GM12891 (cell line): ENCODE measurements at regions not wholly inside any gene's neighbourhood (a gene's known extent, or its start where the extent isn't known, plus 50 kb on each side); places are given as distances from the start of the nearest gene placed in this dataset.

ENCODE experiments used
- DNase-seq: peaks from one replicate; pipeline ENCODE4 v3.0.0; 2011; ENCODE audit warnings: low spot score; ENCODE audit not compliant: insufficient read length
- FAIRE-seq: peaks from 2 replicates; lab custom pipeline; 2011; peaks lifted over from hg19 to GRCh38; lab: Jason Lieb, UNC
- PAX5 ChIP-seq: IDR thresholded peaks from 2 replicates; pipeline ENCODE4 v1.6.1; 2011; ENCODE audit warnings: low read length, moderate library complexity, mild to moderate bottlenecking; ENCODE audit not compliant: insufficient read depth, severe bottlenecking
- POLR2A ChIP-seq: IDR thresholded peaks from 2 replicates; pipeline ENCODE4 v1.6.1; 2011; ENCODE audit warnings: low read depth, low read length, control low read depth
- POLR2AphosphoS5 ChIP-seq: IDR thresholded peaks from 2 replicates; pipeline ENCODE4 v1.6.1; 2011; ENCODE audit warnings: low read depth, low read length, control low read depth
- POU2F2 ChIP-seq: IDR thresholded peaks from 2 replicates; pipeline ENCODE4 v1.6.1; 2011; ENCODE audit warnings: low read depth, mild to moderate bottlenecking, control low read depth, low read length, moderate library complexity
- SPI1 ChIP-seq: IDR thresholded peaks from 2 replicates; pipeline ENCODE4 v1.6.1; 2011; ENCODE audit warnings: low read depth, low read length, control low read depth
- TAF1 ChIP-seq: IDR thresholded peaks from 2 replicates; pipeline ENCODE4 v1.6.1; 2011; ENCODE audit warnings: low read depth, low read length, control low read depth

DNA sequence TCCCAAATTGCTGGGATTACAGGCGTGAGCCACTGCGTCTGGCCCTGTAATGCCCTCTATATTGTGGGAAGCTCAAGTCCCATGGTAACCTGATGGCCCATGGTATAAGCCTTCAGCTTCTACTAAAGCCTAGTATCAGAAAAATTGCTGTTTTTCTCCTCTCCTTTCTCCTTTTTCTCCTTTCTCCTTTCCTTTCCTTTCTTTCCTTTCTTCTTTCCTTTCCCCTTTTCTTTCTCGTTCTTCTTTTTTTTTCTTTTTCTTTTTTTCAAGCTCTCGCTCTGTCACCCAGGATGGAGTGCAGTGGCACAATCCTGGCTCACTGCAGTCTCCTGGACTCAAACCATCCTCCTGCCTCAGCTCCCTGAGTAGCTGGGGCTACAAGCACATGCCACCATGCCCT is 740.7 kb downstream of the FAM133A start:
- TF ChIP-seq POLR2AphosphoS5 (no peak), POU2F2 (no peak), SPI1 (no peak)
- DNase-seq: no peak
- no peak for FAIRE-seq

DNA sequence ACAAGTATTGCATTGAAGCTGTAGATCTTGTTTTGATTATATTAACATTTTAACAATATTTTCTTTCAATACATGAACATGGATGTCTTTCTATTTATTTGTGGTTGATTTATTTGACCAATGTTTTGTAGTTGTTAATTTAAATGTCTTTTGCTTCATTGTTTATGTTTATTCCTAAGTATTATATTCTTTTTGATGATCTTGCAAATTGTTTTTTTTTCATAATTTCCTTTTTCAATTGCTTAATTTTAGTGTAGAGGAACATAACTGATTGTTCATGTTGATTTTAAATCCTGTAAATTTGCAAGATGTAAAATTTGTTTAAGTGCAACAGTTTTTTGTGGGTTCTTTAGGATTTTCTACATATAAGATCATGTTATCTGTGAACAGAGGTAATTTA is 744.1 kb downstream of the FAM133A start:
- FAIRE-seq (no peak), DNase-seq (no peak)
- no peak for TF ChIP-seq POLR2AphosphoS5
- no peak for TF ChIP-seq POLR2A
- no peak for TF ChIP-seq SPI1
- no peak for TF ChIP-seq POU2F2
- TF ChIP-seq TAF1: no peak
- no peak for TF ChIP-seq PAX5

DNA sequence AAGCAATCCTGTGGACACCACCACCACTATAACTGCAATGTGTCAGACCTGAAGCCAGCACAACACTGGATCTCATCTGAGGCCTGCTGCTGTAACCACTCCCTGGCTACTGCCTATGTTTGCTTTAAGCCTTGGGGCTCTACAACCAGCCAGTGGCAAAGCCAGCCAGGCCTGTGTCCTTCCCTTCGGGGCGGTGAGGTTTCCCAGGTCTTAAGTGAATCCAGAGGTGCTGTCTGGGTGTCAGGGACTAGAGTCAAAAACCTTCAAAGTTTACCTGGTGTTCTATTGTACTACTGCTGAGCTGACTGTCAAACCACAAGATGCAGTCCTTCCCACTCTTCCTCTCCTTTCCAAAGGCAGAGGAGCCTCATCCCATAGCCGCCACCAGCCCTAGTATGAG is 750.5 kb downstream of the FAM133A start:
- DNase-seq (no peak), FAIRE-seq (no peak)
- no peak for TF ChIP-seq SPI1
- TF ChIP-seq POLR2A: no peak
- TF ChIP-seq POU2F2: no peak
- no peak for TF ChIP-seq POLR2AphosphoS5
- no peak for TF ChIP-seq TAF1

DNA sequence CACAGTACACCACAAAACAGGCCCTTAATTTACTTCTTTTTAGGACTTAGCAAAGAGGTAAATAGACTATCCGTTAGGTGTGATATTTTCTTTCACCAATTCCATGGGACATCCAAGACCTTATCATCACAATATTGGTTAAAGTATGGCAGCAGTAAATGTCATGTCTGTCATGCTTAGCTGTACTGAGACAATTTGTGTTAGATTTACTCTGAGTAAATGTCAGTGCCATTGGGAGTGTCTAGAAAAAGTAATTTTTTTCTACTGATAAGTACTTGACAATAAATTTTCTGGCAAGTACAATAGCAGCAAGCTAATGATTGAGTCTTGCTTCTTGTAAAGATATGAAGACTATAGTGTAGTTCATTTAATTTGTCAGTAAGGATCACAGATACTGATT is 756.1 kb downstream of the FAM133A start:
- FAIRE-seq (no peak), DNase-seq (no peak)
- no peak for TF ChIP-seq PAX5

DNA sequence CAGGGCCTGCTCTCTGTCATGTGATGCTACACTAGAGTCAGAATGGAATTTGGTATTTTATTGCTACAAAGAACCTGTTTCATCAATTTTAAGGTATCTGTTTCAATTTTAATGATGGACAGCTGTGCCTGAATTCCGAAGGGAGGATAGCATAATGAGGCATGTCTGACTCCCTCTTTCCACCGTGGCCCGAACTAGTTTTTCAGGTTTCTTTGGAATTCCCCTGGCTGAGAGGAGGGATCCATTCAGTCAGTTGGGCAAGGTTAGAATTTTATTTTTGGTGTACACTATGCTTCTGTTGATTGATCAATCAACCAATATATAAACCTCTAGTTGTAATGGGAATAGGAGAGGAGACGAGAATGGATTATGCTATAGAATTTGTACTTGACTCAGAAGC is 761.8 kb downstream of the FAM133A start:
- no peak for TF ChIP-seq PAX5
- no peak for TF ChIP-seq POLR2AphosphoS5
- no peak for TF ChIP-seq POU2F2
- TF ChIP-seq TAF1: no peak
- TF ChIP-seq SPI1: no peak
- TF ChIP-seq POLR2A: no peak
- DNase-seq (no peak), FAIRE-seq (no peak)

DNA sequence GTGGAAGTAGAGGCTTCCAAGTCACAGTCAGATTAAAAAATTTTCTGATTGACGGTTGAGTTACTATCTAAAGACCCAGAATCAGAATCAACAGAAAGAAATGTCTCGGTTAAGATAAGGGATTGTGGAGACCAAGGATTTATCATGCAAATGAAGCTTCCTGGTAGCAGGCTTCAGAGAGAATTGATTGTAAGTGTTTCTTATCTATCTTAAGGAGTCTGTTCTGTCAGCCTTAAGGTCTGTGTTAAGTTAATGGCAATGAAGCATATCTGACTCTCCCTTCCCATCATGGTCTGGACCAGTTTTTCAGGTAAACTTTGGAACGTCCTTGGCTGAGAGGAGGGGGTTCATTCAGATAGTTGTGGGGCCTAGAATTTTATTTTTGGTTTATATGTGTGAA is 780.2 kb downstream of the FAM133A start:
- TF ChIP-seq POLR2AphosphoS5: no peak
- TF ChIP-seq POLR2A: no peak
- no peak for TF ChIP-seq TAF1
- TF ChIP-seq SPI1: no peak
- no peak for TF ChIP-seq PAX5
- no peak for TF ChIP-seq POU2F2
- FAIRE-seq (no peak), DNase-seq (no peak)

DNA sequence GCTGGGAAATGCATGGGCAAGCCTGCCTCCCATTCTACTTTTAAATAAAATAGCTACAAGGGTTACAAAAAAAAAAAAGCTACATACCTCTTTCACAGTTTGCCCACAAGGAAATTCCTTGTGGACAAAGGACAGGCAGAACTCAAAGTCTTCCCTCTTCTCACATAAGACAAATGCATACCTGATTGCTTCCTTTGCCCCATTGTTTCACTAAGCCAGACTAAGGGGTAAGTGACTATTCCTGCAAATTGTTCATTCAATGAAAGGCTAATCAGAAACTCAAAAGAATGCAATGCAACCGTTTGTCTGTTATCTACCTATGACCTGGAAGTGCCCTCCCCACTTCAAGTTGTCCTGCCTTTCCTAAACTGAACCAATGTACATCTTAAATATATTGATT is 780.6 kb downstream of the FAM133A start:
- DNase-seq: no peak

DNA sequence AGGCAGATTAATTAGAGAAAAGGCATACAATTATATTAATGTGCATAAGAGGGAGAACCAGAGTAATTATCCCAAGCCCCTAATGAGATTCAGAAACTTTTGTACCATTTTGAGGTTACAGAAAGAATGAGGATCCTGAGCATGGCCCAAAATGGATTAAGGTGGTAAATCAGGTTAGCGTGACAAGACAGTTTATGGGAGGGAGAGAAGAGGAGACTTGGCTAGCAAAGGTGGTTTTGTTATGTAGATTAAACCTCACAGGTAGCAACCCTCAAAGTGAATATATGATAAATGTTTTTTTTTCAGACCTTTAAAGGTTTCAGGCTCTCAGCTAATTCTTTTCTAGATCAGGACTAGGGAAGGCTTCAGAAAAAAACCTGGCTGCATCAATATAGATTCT is 781.8 kb downstream of the FAM133A start:
- TF ChIP-seq PAX5 (no peak), POLR2AphosphoS5 (no peak), POLR2A (no peak), POU2F2 (no peak), SPI1 (no peak), TAF1 (no peak)
- DNase-seq (no peak), FAIRE-seq (no peak)

More for the DNA sequence above, 780.6 kb downstream of the FAM133A start:
- FAIRE-seq: no peak
- TF ChIP-seq TAF1 (no peak), POU2F2 (no peak), PAX5 (no peak), POLR2A (no peak)

DNA sequence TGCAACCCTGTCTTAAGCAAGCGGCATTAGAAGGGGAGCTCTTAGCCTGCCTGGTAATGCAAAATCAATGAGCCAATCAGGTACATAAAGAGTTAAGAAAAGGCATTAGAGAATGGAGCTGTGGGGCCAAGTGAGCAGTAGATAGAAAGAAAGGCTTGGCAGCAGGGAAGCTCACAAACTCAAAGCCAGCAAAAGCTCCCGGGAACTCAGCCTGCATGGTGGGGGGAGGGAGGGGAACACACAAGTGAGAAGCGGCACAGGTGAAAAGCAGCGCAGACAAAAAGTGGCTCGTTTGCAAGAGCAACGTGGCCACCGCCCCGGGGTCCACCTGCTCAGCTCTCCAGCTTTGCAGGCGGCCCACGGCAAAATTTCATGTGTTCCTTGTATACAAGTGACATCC is 818.5 kb downstream of the FAM133A start:
- no peak for FAIRE-seq
- TF ChIP-seq POU2F2 (no peak), TAF1 (no peak), SPI1 (no peak), POLR2AphosphoS5 (no peak), PAX5 (no peak)
- no peak for DNase-seq

DNA sequence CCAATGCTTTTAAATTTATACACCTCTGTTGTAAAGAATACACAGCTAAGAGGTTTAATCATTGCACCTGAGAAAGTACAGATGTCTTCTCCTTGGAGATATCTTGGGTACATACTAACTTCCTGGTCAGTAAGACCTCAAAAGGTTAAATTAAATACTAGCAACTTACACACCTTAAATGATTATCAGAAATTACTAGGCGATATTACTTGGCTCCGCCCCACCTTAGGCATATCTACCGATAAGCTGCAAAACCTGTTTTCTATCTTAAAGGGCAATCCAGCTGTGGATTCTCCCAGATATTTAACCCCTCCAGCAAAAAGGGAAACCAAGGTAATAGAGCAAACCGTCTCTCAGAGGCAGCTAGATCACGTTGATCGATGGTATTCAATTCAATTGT is 819.4 kb downstream of the FAM133A start:
- no peak for TF ChIP-seq TAF1
- TF ChIP-seq POLR2A: no peak
- TF ChIP-seq POLR2AphosphoS5: no peak
- TF ChIP-seq SPI1: no peak
- no peak for TF ChIP-seq PAX5
- TF ChIP-seq POU2F2: no peak

DNA sequence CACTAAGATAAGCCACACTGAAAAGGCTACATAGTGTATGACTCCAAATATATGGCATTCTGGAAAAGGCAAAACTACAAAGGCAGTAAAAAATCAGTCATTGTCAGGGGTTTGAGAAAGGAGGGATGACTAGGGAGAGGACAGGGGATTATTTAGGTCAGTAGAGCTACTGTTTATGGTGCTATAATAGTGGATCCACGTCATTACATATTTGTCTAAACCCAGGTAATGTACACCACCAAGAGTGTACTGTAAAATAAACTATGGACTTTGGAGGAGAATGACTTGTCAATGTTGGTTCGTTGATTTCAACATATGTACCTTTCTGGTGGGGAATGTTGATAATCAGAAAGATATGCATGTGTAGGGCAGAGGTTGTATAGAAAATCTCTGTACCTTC is 837.6 kb downstream of the FAM133A start:
- FAIRE-seq (no peak), DNase-seq (no peak)

More for the DNA sequence above, 819.4 kb downstream of the FAM133A start:
- DNase-seq: no peak
- no peak for FAIRE-seq

More for the DNA sequence above, 837.6 kb downstream of the FAM133A start:
- TF ChIP-seq POU2F2 (no peak), POLR2A (no peak), TAF1 (no peak), POLR2AphosphoS5 (no peak), PAX5 (no peak), SPI1 (no peak)
